HepG2 (cell line): ENCODE measurements at regions not wholly inside any gene's neighbourhood (a gene's known extent, or its start where the extent isn't known, plus 50 kb on each side); places are given as distances from the start of the nearest gene placed in this dataset.
A peak's percentile ranks its signal among the peaks of the same experiment; 100 is the strongest.

ENCODE experiments used
- ATAC-seq: fragments of 200-7000 bp; cut with Tn5 transposase; 3 replicates; pipeline ENCODE4 v1.9.1; 2020; ENCODE audit warnings: mild to moderate bottlenecking, moderate library complexity
- BruUV-seq: library from RNA; stranded (reverse); fragments of 400-500 nt; replicated peaks from 2 replicates; lab custom pipeline; 2021; lab: Mats Ljungman, UMichigan
- CTCF ChIA-PET: fragments of 300-600 bp; formaldehyde crosslinking; extraction: SDS; loops from one replicate; lab custom pipeline; 2021; ENCODE audit warnings: low total read pairs, inconsistent platforms, low intra/inter-chr PET ratio; lab: Yijun Ruan, JAX
- POLR2A ChIA-PET: fragments of 350-600 bp; sonication (Branson Sonifier 250); formaldehyde crosslinking; loops from one replicate; lab custom pipeline; 2020; ENCODE audit warnings: antibody characterized with exemption, inconsistent platforms; lab: Yijun Ruan, JAX
- DNase-seq: peaks from one replicate; pipeline ENCODE4 v3.0.0-alpha.2; 2015; ENCODE audit warnings: low spot score
- FAIRE-seq: peaks from 3 replicates; lab custom pipeline; 2011; peaks lifted over from hg19 to GRCh38; lab: Jason Lieb, UNC
- H2AFZ ChIP-seq: one replicate; pipeline ENCODE4 v1.6.1; 2011; ENCODE audit warnings: low read length, inconsistent platforms
- H3K27ac ChIP-seq: fragments of 300-600 bp; 3 replicates; pipeline ENCODE4 v1.8.0; 2011; ENCODE audit warnings: mixed run types, mild to moderate bottlenecking, mixed read lengths, low read length, inconsistent platforms; ENCODE audit not compliant: insufficient read depth; ENCODE audit errors: extremely low read length
- H3K27me3 ChIP-seq, 2 experiments: fragments of 200-600 bp in 1 of 2; 2 replicates in 1 of 2; 3 replicates in 1 of 2; pipeline versions ENCODE4 v1.6.0 to v1.8.0; 2011; ENCODE audit warnings: low read length in 2 of 2, mild to moderate bottlenecking in 2 of 2, moderate library complexity in 2 of 2, inconsistent platforms in 1 of 2; ENCODE audit not compliant: insufficient read depth in 2 of 2, control insufficient read depth in 1 of 2
- H3K36me3 ChIP-seq, 2 experiments: fragments of 200-600 bp in 1 of 2; replicated peaks in 1 of 2; 2 replicates in 1 of 2; 3 replicates in 1 of 2; pipeline versions ENCODE4 v1.5.1 to v1.8.0; 2011; ENCODE audit warnings: low read length in 2 of 2, inconsistent platforms in 1 of 2; ENCODE audit not compliant: insufficient read depth in 2 of 2, control insufficient read depth in 1 of 2
- H3K4me1 ChIP-seq: 2 replicates; pipeline ENCODE4 v1.5.1; 2012; ENCODE audit warnings: low read length, inconsistent platforms; ENCODE audit not compliant: insufficient read depth
- H3K4me2 ChIP-seq: 2 replicates; pipeline ENCODE4 v1.6.0; 2011; ENCODE audit warnings: low read depth, low read length, inconsistent platforms
- H3K4me3 ChIP-seq, 3 experiments: fragments of 200-600 bp in 1 of 3; sonication (generic), shearing (Covaris generic) in 1 of 3; replicated peaks in 1 of 3; 2 replicates each; pipeline ENCODE4 v1.5.1; 2011 to 2016; ENCODE audit warnings: low read length in 3 of 3, inconsistent platforms in 2 of 3, low read depth in 2 of 3, mild to moderate bottlenecking in 2 of 3, control low read depth in 1 of 3, mixed read lengths in 1 of 3; ENCODE audit not compliant: insufficient read depth in 1 of 3
- H3K79me2 ChIP-seq: one replicate; pipeline ENCODE4 v1.6.1; 2011; ENCODE audit warnings: low read length, inconsistent platforms; ENCODE audit not compliant: insufficient read depth
- H3K9ac ChIP-seq: 2 replicates; pipeline ENCODE4 v1.6.0; 2011; ENCODE audit warnings: mild to moderate bottlenecking, low read depth, low read length, inconsistent platforms; ENCODE audit not compliant: insufficient read depth
- H3K9me3 ChIP-seq: 2 replicates; pipeline ENCODE4 v1.5.1; 2012; ENCODE audit warnings: mild to moderate bottlenecking, low read length
- H4K20me1 ChIP-seq: 2 replicates; pipeline ENCODE4 v1.6.0; 2011; ENCODE audit warnings: inconsistent platforms, mild to moderate bottlenecking, low read length, moderate library complexity; ENCODE audit not compliant: insufficient read depth
- ATF7 ChIP-seq, 2 experiments: fragments of 450-650 bp in 1 of 2; sonication (generic) in 1 of 2; formaldehyde crosslinking in 1 of 2; IDR thresholded peaks; 2 replicates each; pipeline versions ENCODE4 v1.4.0 to v1.6.1; 2016 to 2020; ENCODE audit warnings: antibody characterized with exemption in 1 of 2, mild to moderate bottlenecking in 1 of 2, missing genetic modification reagents in 1 of 2
- CREB1 ChIP-seq, 2 experiments: fragments of 450-650 bp in 1 of 2; IDR thresholded peaks; 2 replicates each; pipeline ENCODE4 v1.6.1; 2016 to 2017; ENCODE audit warnings: control low read depth in 1 of 2, mild to moderate bottlenecking in 1 of 2, missing compliant biosample characterization in 1 of 2, missing genetic modification characterization in 1 of 2
- PREB ChIP-seq: sonication (generic); formaldehyde crosslinking; IDR thresholded peaks from 2 replicates; pipeline ENCODE4 v1.4.0; 2020; ENCODE audit warnings: missing genetic modification reagents
- REPIN1 ChIP-seq: sonication (generic); formaldehyde crosslinking; IDR thresholded peaks from 2 replicates; pipeline ENCODE4 v1.8.0; 2022; ENCODE audit warnings: missing genetic modification reagents, low read depth, mild to moderate bottlenecking, borderline replicate concordance
- SATB2 ChIP-seq: sonication (generic); formaldehyde crosslinking; IDR thresholded peaks from 2 replicates; pipeline ENCODE4 v1.5.0; 2020; ENCODE audit warnings: missing genetic modification reagents
- SKIL ChIP-seq: sonication (generic); formaldehyde crosslinking; IDR thresholded peaks from 2 replicates; pipeline ENCODE4 v1.8.0; 2022; ENCODE audit warnings: missing genetic modification reagents, mild to moderate bottlenecking, moderate library complexity, borderline replicate concordance
- TFDP1 ChIP-seq: IDR thresholded peaks from 2 replicates; pipeline ENCODE4 v1.6.1; 2016; ENCODE audit warnings: missing compliant biosample characterization, missing genetic modification reagents, borderline replicate concordance
- ZNF337 ChIP-seq: sonication (generic); formaldehyde crosslinking; IDR thresholded peaks from 2 replicates; pipeline ENCODE4 v1.5.1; 2020; ENCODE audit warnings: missing genetic modification reagents, low read depth, mild to moderate bottlenecking, borderline replicate concordance
- ZNF547 ChIP-seq: sonication (generic); formaldehyde crosslinking; IDR thresholded peaks from 2 replicates; pipeline ENCODE4 v1.5.1; 2020; ENCODE audit warnings: mild to moderate bottlenecking, missing genetic modification reagents
- WGBS: methylation state at CpG from one replicate; pipeline ENCODE4 v1.1.6; 2017; ENCODE audit warnings: low lambda C conversion rate; 5-methylcytosine and 5-hydroxymethylcytosine counted together
- in situ Hi-C: cut with HindIII; loops from 2 replicates; pipeline ENCODE4 v1.10.0; 2017; ENCODE audit warnings: low pct_unique_long_range_greater_than_20kb; ENCODE audit not compliant: extremely low pct_ligation_motif_present
- intact Hi-C: fragments of 100-400 bp; cut with micrococcal nuclease; formaldehyde crosslinking; loops from one replicate; pipeline ENCODE4 v1.10.0; 2022; ENCODE audit not compliant: unreplicated experiment
- TF ChIP-seq, protein P1 (sequence below): IDR thresholded peaks from 2 replicates; pipeline ENCODE4 v1.6.1; 2016; ENCODE audit warnings: missing biosample characterization, missing genetic modification reagents, low read depth
- TF ChIP-seq, protein P2 (sequence below): sonication (generic); formaldehyde crosslinking; IDR thresholded peaks from 2 replicates; pipeline ENCODE4 v1.4.0; 2020; ENCODE audit warnings: mild to moderate bottlenecking, missing genetic modification reagents

DNA sequence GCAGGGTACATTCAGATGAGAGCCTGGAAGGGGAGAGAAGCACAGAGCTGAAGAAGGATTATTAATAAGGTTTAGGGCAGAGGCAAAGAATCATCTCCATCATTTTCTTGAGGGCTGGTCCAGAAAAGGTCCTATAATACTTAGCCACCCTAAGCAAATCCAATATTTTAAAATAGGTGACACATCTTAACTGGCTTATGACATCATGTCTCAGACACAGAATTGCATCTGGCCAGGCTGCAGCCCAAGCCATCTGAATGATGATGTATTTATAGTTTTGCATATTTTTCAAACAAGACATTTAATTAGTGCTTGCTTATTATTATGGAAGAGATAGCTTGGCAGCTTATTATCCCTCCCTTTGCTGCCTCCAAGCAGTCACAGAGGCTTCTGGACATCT is 571.3 kb downstream of the SUCLG1 start:
- in situ Hi-C loops: no loop called here
- no peak overlapping the region for H3K27ac ChIP-seq
- H3K4me3 ChIP-seq: no peak overlapping the region
- BruUV-seq: no TSS peak
- no peaks in the 10 kb centered on the region for H3K27me3 ChIP-seq
- no peak overlapping the region for H3K9ac ChIP-seq
- H3K4me1 ChIP-seq: no peaks in the 10 kb centered on the region
- no peaks in the 10 kb centered on the region for H3K36me3 ChIP-seq
- no peak for DNase-seq
- POLR2A ChIA-PET: no interaction called here
- TF ChIP-seq ATF7 (IDR thresholded peaks at IDR 0.05): 0 out of 2 replicates have a peak, but pooled peaks have one; percentile 18
- no peak for TF ChIP-seq ATF7 (CRISPR knock-in tag; IDR thresholded peaks at IDR 0.05)
- TF ChIP-seq, protein P1, sequence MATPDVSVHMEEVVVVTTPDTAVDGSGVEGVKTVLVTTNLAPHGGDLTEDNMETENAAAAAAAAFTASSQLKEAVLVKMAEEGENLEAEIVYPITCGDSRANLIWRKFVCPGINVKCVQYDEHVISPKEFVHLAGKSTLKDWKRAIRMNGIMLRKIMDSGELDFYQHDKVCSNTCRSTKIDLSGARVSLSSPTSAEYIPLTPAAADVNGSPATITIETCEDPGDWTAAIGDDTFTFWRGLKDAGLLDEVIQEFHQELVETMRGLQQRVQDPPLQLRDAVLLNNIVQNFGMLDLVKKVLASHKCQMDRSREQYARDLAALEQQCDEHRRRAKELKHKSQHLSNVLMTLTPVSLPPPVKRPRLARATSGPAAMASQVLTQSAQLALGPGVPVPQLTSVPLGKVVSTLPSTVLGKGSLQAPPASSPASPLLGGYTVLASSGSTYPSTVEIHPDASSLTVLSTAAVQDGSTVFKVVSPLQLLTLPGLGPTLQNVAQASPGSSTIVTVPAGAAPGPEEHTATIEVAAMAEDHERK (CRISPR knock-in tag): no peak
- TF ChIP-seq CREB1 (IDR thresholded peaks at IDR 0.05): 0 out of 2 replicates have a peak, but pooled peaks have one; percentile 39
- TF ChIP-seq CREB1 (CRISPR knock-in tag; IDR thresholded peaks at IDR 0.05): no peak
- TF ChIP-seq, all 625 proteins: peak for 2
- H3K4me2 ChIP-seq: no peak overlapping the region
- H3K9me3 ChIP-seq: peaks cover 25% of the 10 kb centered on the region; the same call in 1 of the 2 replicates
- intact Hi-C loops: no loop called here
- H3K79me2 ChIP-seq: no peaks in the 10 kb centered on the region
- no peak overlapping the region for H2AFZ ChIP-seq
- FAIRE-seq (no peak), ATAC-seq (no peak)
- H4K20me1 ChIP-seq: no peaks in the 10 kb centered on the region
- CTCF ChIA-PET: no interaction called here

GRCh38 chr2:83879127-83879526 is 580.0 kb downstream of the SUCLG1 start:
- CTCF ChIA-PET: no interaction called here
- in situ Hi-C loops: no loop called here
- TF ChIP-seq ZNF337 (CRISPR knock-in tag) (no peak), REPIN1 (CRISPR knock-in tag) (no peak), TFDP1 (CRISPR knock-in tag) (no peak), SATB2 (CRISPR knock-in tag) (no peak), ZNF547 (CRISPR knock-in tag) (no peak), PREB (no peak), SKIL (no peak)
- TF ChIP-seq, protein P2, sequence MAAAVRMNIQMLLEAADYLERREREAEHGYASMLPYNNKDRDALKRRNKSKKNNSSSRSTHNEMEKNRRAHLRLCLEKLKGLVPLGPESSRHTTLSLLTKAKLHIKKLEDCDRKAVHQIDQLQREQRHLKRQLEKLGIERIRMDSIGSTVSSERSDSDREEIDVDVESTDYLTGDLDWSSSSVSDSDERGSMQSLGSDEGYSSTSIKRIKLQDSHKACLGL (CRISPR knock-in tag): no peak

More at GRCh38 chr2:83879127-83879526, 580.0 kb downstream of the SUCLG1 start:
- H4K20me1 ChIP-seq: no peaks in the 10 kb centered on the region
- no peak overlapping the region for H3K9ac ChIP-seq
- no peaks in the 10 kb centered on the region for H3K79me2 ChIP-seq
- H3K4me1 ChIP-seq: no peaks in the 10 kb centered on the region
- intact Hi-C loops: no loop called here
- H3K27me3 ChIP-seq: no peaks in the 10 kb centered on the region
- no peak overlapping the region for H3K27ac ChIP-seq
- FAIRE-seq (no peak), ATAC-seq (no peak), DNase-seq (no peak)
- no peak overlapping the region for H2AFZ ChIP-seq
- no TSS peak for BruUV-seq
- WGBS: 67% methylated on average over 20 of the region's 20 CpGs
- no peak overlapping the region for H3K4me3 ChIP-seq
- H3K36me3 ChIP-seq: no peaks in the 10 kb centered on the region; a peak in 1 of 5 replicates
- H3K9me3 ChIP-seq: peaks cover 77% of the 10 kb centered on the region
- POLR2A ChIA-PET: no interaction called here
- H3K4me2 ChIP-seq: no peak overlapping the region
